ENCODE measurements at regions not wholly inside any gene's neighbourhood (a gene's known extent, or its start where the extent isn't known, plus 50 kb on each side); places are given as distances from the start of the nearest gene placed in this dataset.

DNA sequence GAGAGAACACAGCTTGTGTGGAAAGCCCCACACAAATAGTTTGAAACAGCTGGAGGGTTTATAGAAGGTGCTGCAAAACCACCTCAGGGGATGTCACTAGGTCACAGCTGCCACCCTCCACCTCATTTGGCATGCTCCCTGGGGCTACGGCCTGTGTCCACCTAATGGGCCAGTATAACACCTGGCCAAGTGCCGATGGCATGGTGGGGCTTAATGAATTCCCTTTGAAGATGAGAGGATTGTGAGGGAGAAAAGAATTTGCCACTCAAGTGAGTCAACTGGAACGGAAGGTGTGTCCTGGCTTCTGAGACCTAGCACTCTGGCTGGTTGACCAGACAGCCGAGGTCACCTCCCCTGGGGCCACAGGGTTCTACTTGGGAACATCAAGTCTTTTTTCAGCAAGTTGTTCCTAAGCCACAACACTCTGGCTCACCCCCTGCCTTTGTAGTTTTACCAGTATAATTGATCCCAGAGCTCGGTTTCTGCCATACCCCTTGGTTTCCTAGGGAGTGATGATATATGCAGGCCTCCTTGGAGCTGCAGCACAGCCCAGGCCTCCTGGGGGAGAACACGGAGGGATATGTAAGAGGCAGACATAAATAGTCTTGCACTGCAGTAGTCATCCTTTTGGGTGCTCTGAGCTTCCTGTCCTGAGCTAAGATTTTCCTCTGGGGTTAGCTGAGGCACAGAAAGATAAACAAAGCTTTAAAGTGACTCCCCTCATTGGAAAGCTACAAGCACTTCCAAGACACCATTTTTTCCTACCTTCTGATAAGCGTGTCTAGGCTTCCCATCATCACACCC, 178.2 kb upstream of the LPP start:
- DNase-seq (ENCODE audit: low spot score) = no peak

- DNase-seq (ENCODE audit: low spot score) = no peak
Measured at GRCh38 chr3:187976365-187976900, 177.5 kb upstream of the LPP start.

GRCh38 chr3:187977659-187978058, 176.3 kb upstream of the LPP start:
- DNase-seq (ENCODE audit: low spot score) = no peak

DNA sequence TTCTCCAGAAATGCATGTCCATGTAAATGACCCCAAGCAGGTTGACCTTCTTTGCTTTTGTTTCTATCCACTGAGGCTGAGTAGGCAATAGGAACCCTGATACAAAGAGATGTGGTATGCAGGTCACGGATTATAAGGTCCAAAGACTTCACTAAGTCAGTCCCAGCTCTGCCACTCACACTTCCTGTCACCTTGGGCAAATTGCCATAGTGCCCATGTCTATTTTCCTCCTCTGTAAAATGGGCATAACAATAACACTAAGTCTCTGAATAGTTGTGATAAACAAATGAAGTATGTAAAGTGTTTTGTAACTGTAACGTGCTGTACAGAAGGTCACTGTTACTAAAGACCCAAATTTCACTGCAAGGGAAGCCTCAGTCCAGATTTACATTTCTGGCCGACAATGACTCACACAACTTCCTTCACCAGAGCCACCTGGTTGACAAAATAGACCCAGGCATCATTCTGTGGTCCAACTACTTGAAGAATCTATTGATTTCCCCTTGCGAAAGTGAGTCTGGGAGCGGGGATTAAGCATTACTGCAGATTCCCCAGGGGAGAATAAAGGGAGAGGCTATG, 175.4 kb upstream of the LPP start:
- no peak for DNase-seq (ENCODE audit: low spot score)

- DNase-seq (ENCODE audit: low spot score) = no peak
Measured at GRCh38 chr3:187979564-187979963, 174.4 kb upstream of the LPP start.

DNA sequence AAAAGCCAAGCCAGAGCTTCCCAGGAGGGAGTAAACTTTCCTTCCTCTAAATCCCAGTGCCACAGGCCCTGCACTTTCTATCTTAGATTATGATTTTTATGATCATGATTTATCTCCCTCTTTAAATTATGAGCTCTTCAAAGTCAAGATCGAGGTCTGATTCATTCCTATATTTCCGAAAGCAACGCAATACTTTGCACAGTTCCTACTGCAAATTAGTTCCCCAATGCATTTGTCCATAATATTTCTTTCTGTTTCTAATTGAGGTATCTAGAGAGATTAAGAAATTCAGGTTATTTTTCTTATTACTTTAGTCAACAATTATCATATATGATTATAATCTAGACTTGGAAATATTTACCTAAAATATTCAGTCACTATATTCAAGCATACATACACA, 173.1 kb upstream of the LPP start:
- no peak for DNase-seq (ENCODE audit: low spot score)

- no peak for DNase-seq (ENCODE audit: low spot score)
Measured at GRCh38 chr3:187982142-187982541, 171.8 kb upstream of the LPP start.

GRCh38 chr3:187983484-187984124, 170.4 kb upstream of the LPP start:
- DNase-seq (ENCODE audit: low spot score) = no peak

- no peak for DNase-seq (ENCODE audit: low spot score)
Measured at GRCh38 chr3:187985647-187986046, 168.3 kb upstream of the LPP start.

GRCh38 chr3:187986514-187986934, 167.4 kb upstream of the LPP start:
- peak; percentile 69 for DNase-seq (ENCODE audit: low spot score)

GRCh38 chr3:187987187-187987586, 166.8 kb upstream of the LPP start:
- DNase-seq (ENCODE audit: low spot score) = no peak

- no peak for DNase-seq (ENCODE audit: low spot score)
Measured at GRCh38 chr3:187987924-187988323, 166.0 kb upstream of the LPP start.

- DNase-seq (ENCODE audit: low spot score) = no peak
Measured at GRCh38 chr3:187989575-187990153, 164.3 kb upstream of the LPP start.

DNA sequence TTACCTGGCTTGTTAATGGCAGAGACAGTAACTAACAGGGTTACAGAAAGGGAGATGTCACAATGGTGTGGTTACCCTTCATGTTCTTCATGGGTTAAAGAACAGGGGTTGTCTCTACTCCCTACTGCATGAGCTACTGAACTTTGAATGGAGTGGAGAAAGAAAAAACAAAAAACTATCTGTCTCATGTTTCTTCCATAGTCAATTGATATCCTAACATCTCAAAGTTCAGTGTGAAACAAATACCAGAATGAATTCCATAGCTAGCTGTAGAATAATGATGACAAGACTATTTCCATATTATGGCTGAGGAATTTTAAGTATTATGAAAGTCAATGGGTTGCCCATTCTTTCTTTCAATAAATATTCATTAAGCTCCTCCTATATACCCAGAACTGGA, 161.3 kb upstream of the LPP start:
- no peak for DNase-seq (ENCODE audit: low spot score)

DNA sequence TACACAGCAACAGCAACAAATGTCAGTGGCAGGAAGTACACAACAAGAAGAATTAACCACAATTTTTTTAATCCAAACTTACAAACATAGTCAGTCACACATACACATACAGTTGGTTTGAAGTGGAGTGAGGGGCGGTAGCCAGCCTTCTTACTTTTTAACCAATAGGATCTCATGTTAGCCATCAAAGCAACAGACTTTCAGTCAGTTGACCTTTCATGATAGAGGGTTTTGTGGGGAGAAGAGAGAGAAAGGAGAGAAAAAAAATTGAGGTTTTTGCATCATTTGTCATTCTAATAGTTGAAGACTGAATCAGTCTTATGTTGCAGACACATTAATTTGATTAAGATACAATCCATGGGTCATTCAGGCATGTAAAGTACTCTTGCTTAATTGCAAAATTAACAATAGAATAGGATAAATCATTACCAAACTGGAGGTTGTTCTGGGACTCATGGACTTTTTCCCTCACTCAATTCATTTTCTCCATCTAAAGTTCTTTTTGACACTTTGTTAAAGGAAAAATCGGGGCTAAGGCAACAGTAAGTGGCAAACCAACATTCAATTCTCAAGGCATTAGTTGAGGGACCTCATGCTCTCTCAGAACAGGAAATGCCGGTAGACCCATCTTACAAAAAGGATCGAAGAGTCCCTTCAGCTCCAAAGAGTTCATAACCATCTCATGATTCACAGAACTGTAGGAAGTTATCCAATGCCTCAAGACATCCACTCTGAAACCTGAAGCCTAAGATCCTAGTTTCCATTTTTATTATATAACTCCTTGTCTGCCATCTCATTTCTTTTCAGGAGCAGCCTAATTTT, 159.5 kb upstream of the LPP start:
- DNase-seq (ENCODE audit: low spot score) = no peak

DNA sequence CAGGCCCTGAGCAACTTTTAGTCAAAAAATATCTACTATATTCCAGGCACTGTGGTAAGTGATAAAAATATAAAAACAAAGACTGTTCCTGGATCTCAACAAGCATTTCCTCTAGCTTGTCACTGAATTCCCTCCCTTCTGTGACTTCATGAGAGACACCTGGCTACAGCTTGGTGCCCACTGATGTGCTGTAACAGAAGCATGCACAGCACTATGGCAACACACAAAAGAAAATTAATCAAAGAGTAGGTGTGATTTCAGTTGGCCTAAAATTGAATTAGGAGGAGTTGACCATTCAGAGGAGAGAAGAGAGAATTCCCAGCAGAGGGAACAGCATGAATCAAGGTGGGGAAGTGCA, 158.9 kb upstream of the LPP start:
- no peak for DNase-seq (ENCODE audit: low spot score)

- DNase-seq (ENCODE audit: low spot score) = no peak
Measured at GRCh38 chr3:187995667-187996066, 158.3 kb upstream of the LPP start.

GRCh38 chr3:187996609-187997008, 157.3 kb upstream of the LPP start:
- DNase-seq (ENCODE audit: low spot score) = no peak

DNA sequence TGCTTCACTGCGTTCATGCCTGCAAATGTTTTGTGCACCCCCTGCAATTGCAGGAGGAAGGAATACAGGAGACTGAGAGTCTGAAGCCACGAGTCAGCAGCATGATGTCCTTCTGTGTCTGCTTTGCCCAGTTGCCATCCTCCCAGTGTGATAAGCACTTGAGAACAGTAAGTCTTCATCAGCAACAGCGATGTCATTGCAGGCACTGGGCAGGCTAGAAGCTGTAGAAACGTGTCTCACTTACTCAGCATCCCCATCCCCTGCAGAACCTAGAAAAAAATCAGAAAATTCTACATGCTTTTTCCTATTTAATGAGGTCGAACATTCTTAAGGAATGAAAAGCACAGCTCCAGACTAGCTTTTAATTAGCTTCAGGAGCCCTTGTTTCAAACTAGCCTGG, 156.5 kb upstream of the LPP start:
- no peak for DNase-seq (ENCODE audit: low spot score)

- DNase-seq (ENCODE audit: low spot score) = no peak
Measured at GRCh38 chr3:187997946-187998561, 155.9 kb upstream of the LPP start.

- DNase-seq (ENCODE audit: low spot score) = no peak
Measured at GRCh38 chr3:187998611-187999010, 155.3 kb upstream of the LPP start.

- no peak for DNase-seq (ENCODE audit: low spot score)
Measured at GRCh38 chr3:187999821-188000220, 154.1 kb upstream of the LPP start.
